ENCODE measurements at regions not wholly inside any gene's neighbourhood (a gene's known extent, or its start where the extent isn't known, plus 50 kb on each side); places are given as distances from the start of the nearest gene placed in this dataset.

- no peak overlapping the region for H3K4me3 ChIP-seq
- no peaks in the 10 kb centered on the region for H3K9me3 ChIP-seq (ENCODE audit: low read depth)
- no peaks in the 10 kb centered on the region for H3K27me3 ChIP-seq
- no peak for TF ChIP-seq CTCF (IDR thresholded peaks at IDR 0.05; ENCODE audit: low read depth, low read length)
- H3K27ac ChIP-seq, result no peak overlapping the region
- no peaks in the 10 kb centered on the region for H3K36me3 ChIP-seq
- DNase-seq (ENCODE audit: low read depth in 1 of 2, low spot score in 1 of 2), result no peak
- no peaks in the 10 kb centered on the region for H3K4me1 ChIP-seq (ENCODE audit: low read depth)
Observed at GRCh38 chr2:13584020-13584419, 867.3 kb downstream of the TRIB2 start.

GRCh38 chr2:13585732-13586131 is 869.0 kb downstream of the TRIB2 start:
- TF ChIP-seq CTCF (IDR thresholded peaks at IDR 0.05; ENCODE audit: low read depth, low read length), result no peak

GRCh38 chr2:13596233-13596632 is 879.5 kb downstream of the TRIB2 start:
- TF ChIP-seq CTCF (IDR thresholded peaks at IDR 0.05; ENCODE audit: low read depth, low read length), result no peak
- no peak overlapping the region for H3K27ac ChIP-seq
- H3K27me3 ChIP-seq, result no peaks in the 10 kb centered on the region
- H3K4me3 ChIP-seq, result no peak overlapping the region
- no peaks in the 10 kb centered on the region for H3K4me1 ChIP-seq (ENCODE audit: low read depth)
- DNase-seq (ENCODE audit: low read depth in 1 of 2, low spot score in 1 of 2), result no peak
- H3K9me3 ChIP-seq (ENCODE audit: low read depth), result no peaks in the 10 kb centered on the region
- H3K36me3 ChIP-seq, result no peaks in the 10 kb centered on the region

More at GRCh38 chr2:13585732-13586131, 869.0 kb downstream of the TRIB2 start:
- H3K27ac ChIP-seq, result no peak overlapping the region
- DNase-seq (ENCODE audit: low read depth in 1 of 2, low spot score in 1 of 2), result no peak
- H3K4me3 ChIP-seq, result no peak overlapping the region
- no peaks in the 10 kb centered on the region for H3K36me3 ChIP-seq
- H3K27me3 ChIP-seq, result no peaks in the 10 kb centered on the region
- H3K9me3 ChIP-seq (ENCODE audit: low read depth), result no peaks in the 10 kb centered on the region
- H3K4me1 ChIP-seq (ENCODE audit: low read depth), result no peaks in the 10 kb centered on the region

GRCh38 chr2:13597176-13597575 is 880.4 kb downstream of the TRIB2 start:
- Histone ChIP-seq H3K27me3 (no peaks in the 10 kb centered on the region), H3K36me3 (no peaks in the 10 kb centered on the region), H3K4me1 (ENCODE audit: low read depth) (no peaks in the 10 kb centered on the region), H3K9me3 (ENCODE audit: low read depth) (no peaks in the 10 kb centered on the region), H3K4me3 (no peak overlapping the region), H3K27ac (no peak overlapping the region)
- DNase-seq (ENCODE audit: low read depth in 1 of 2, low spot score in 1 of 2), result no peak
- TF ChIP-seq CTCF (IDR thresholded peaks at IDR 0.05; ENCODE audit: low read depth, low read length), result no peak

GRCh38 chr2:13601506-13601905 is 884.8 kb downstream of the TRIB2 start:
- no peaks in the 10 kb centered on the region for H3K9me3 ChIP-seq (ENCODE audit: low read depth)
- DNase-seq (ENCODE audit: low read depth in 1 of 2, low spot score in 1 of 2), result no peak
- no peaks in the 10 kb centered on the region for H3K4me1 ChIP-seq (ENCODE audit: low read depth)
- no peaks in the 10 kb centered on the region for H3K36me3 ChIP-seq
- H3K27me3 ChIP-seq, result no peaks in the 10 kb centered on the region
- no peak overlapping the region for H3K27ac ChIP-seq
- TF ChIP-seq CTCF (IDR thresholded peaks at IDR 0.05; ENCODE audit: low read depth, low read length), result no peak
- no peak overlapping the region for H3K4me3 ChIP-seq

Data from cardiac muscle cell (in vitro differentiated cells and primary cell).